ENCODE measurements at regions not wholly inside any gene's neighbourhood (a gene's known extent, or its start where the extent isn't known, plus 50 kb on each side); places are given as distances from the start of the nearest gene placed in this dataset.
"Not testable (repeated sequence)": the region's sequence is repeated elsewhere in the genome, so short reads cannot be mapped to it uniquely, and the experiment has no call there.

GRCh38 chr4:127421437-127421836 is 211.3 kb upstream of the INTU start:
- no peak for DNase-seq (ENCODE audit: low read depth, low spot score)

GRCh38 chr4:127425202-127425845 is 207.4 kb upstream of the INTU start:
- no peak for DNase-seq (ENCODE audit: low read depth, low spot score)

GRCh38 chr4:127425851-127426250 is 206.9 kb upstream of the INTU start:
- no peak for DNase-seq (ENCODE audit: low read depth, low spot score)

GRCh38 chr4:127441571-127441970 is 191.2 kb upstream of the INTU start:
- DNase-seq (ENCODE audit: low read depth, low spot score), result no peak

GRCh38 chr4:127445471-127445870 is 187.3 kb upstream of the INTU start:
- DNase-seq (ENCODE audit: low read depth, low spot score), result no peak

GRCh38 chr4:127446427-127446885 is 186.3 kb upstream of the INTU start:
- no peak for DNase-seq (ENCODE audit: low read depth, low spot score)

- DNase-seq (ENCODE audit: low read depth, low spot score), result no peak
These were observed 183.8 kb upstream of the INTU start for GRCh38 chr4:127448986-127449385.

- no peak for DNase-seq (ENCODE audit: low read depth, low spot score)
These were observed 183.3 kb upstream of the INTU start for GRCh38 chr4:127449449-127449848.

- no peak for DNase-seq (ENCODE audit: low read depth, low spot score)
These were observed 182.5 kb upstream of the INTU start for GRCh38 chr4:127450276-127450675.

- no peak for DNase-seq (ENCODE audit: low read depth, low spot score)
These were observed 168.9 kb upstream of the INTU start for GRCh38 chr4:127463883-127464282.

- no peak for DNase-seq (ENCODE audit: low read depth, low spot score)
These were observed 163.2 kb upstream of the INTU start for GRCh38 chr4:127469542-127469941.

GRCh38 chr4:127469959-127470809 is 162.6 kb upstream of the INTU start:
- no peak for DNase-seq (ENCODE audit: low read depth, low spot score)

GRCh38 chr4:127478271-127478670 is 154.5 kb upstream of the INTU start:
- DNase-seq (ENCODE audit: low read depth, low spot score), result not testable (repeated sequence)

- DNase-seq (ENCODE audit: low read depth, low spot score), result peak; percentile 35
These were observed 153.6 kb upstream of the INTU start for GRCh38 chr4:127479031-127479622.

- DNase-seq (ENCODE audit: low read depth, low spot score), result no peak
These were observed 150.7 kb upstream of the INTU start for GRCh38 chr4:127482049-127482448.

GRCh38 chr4:127484117-127484516 is 148.6 kb upstream of the INTU start:
- no peak for DNase-seq (ENCODE audit: low read depth, low spot score)

- DNase-seq (ENCODE audit: low read depth, low spot score), result no peak
These were observed 146.5 kb upstream of the INTU start for GRCh38 chr4:127486248-127486647.

- DNase-seq (ENCODE audit: low read depth, low spot score), result no peak
These were observed 141.2 kb upstream of the INTU start for GRCh38 chr4:127491571-127491970.

- DNase-seq (ENCODE audit: low read depth, low spot score), result not testable (repeated sequence)
These were observed 135.9 kb upstream of the INTU start for GRCh38 chr4:127496875-127497274.

- no peak for DNase-seq (ENCODE audit: low read depth, low spot score)
These were observed 134.4 kb upstream of the INTU start for GRCh38 chr4:127498366-127498765.

GRCh38 chr4:127500242-127500641 is 132.5 kb upstream of the INTU start:
- no peak for DNase-seq (ENCODE audit: low read depth, low spot score)

GRCh38 chr4:127501103-127501502 is 131.7 kb upstream of the INTU start:
- no peak for DNase-seq (ENCODE audit: low read depth, low spot score)

GRCh38 chr4:127503111-127503510 is 129.6 kb upstream of the INTU start:
- peak; percentile 83 for DNase-seq (ENCODE audit: low read depth, low spot score)
